HEK293 (cell line): ENCODE measurements at regions not wholly inside any gene's neighbourhood (a gene's known extent, or its start where the extent isn't known, plus 50 kb on each side); places are given as distances from the start of the nearest gene placed in this dataset.

Source experiments
- CTCF ChIA-PET: fragments of 350-600 bp; formaldehyde crosslinking; extraction: SDS; loops from one replicate; lab custom pipeline; 2021; ENCODE audit warnings: antibody characterized with exemption; lab: Yijun Ruan, JAX
- POLR2A ChIA-PET: fragments of 300-600 bp; formaldehyde crosslinking; extraction: SDS; loops from one replicate; lab custom pipeline; 2020; ENCODE audit warnings: antibody characterized with exemption, inconsistent platforms; lab: Yijun Ruan, JAX
- H3K27ac ChIP-seq: fragments of 200-500 bp; sonication (Bioruptor generic); 2 replicates; pipeline ENCODE4 v1.5.1; 2014; ENCODE audit warnings: low read depth, low read length, control low read depth, inconsistent platforms; ENCODE audit errors: extremely low read depth
- H3K36me3 ChIP-seq, 2 experiments: fragments of 200-500 bp in 1 of 2; sonication (Bioruptor generic) in 1 of 2; 1 replicate in 1 of 2; 2 replicates in 1 of 2; pipeline ENCODE4 v1.5.1; 2014 to 2017; ENCODE audit warnings: inconsistent platforms in 2 of 2, low read length in 2 of 2; ENCODE audit not compliant: control insufficient read depth in 2 of 2, insufficient read depth in 1 of 2
- H3K4me1 ChIP-seq: fragments of 200-500 bp; sonication (Bioruptor generic); 2 replicates; pipeline ENCODE4 v1.5.1; 2014; ENCODE audit warnings: mild to moderate bottlenecking, low read length, inconsistent platforms; ENCODE audit not compliant: control insufficient read depth, insufficient read depth
- H3K4me3 ChIP-seq: 2 replicates; pipeline ENCODE4 v1.5.1; 2011; ENCODE audit warnings: low read depth, mild to moderate bottlenecking, control low read depth, low read length, moderate library complexity
- H3K9me3 ChIP-seq: fragments of 200-500 bp; sonication (Bioruptor generic); 2 replicates; pipeline ENCODE4 v1.5.1; 2014; ENCODE audit warnings: low read depth, low read length, inconsistent platforms; ENCODE audit not compliant: control insufficient read depth, insufficient read depth
- FEZF1 ChIP-seq: fragments of 450-650 bp; formaldehyde crosslinking; IDR thresholded peaks from 2 replicates; pipeline ENCODE4 v1.5.1; 2016; ENCODE audit warnings: missing biosample characterization, missing genetic modification characterization
- GLIS2 ChIP-seq: fragments of 450-650 bp; formaldehyde crosslinking; IDR thresholded peaks from 2 replicates; pipeline ENCODE4 v1.5.1; 2016; ENCODE audit warnings: missing biosample characterization, missing genetic modification characterization
- HOXA7 ChIP-seq: sonication (generic); formaldehyde crosslinking; IDR thresholded peaks from 2 replicates; pipeline ENCODE4 v1.8.1; 2022; ENCODE audit warnings: missing genetic modification reagents, borderline replicate concordance
- PRDM1 ChIP-seq: fragments of 450-650 bp; formaldehyde crosslinking; IDR thresholded peaks from 2 replicates; pipeline ENCODE4; 2016; ENCODE audit warnings: missing biosample characterization, missing genetic modification characterization
- SCRT1 ChIP-seq: fragments of 450-650 bp; formaldehyde crosslinking; IDR thresholded peaks from 2 replicates; pipeline ENCODE4 v1.5.1; 2016; ENCODE audit warnings: missing biosample characterization, missing genetic modification characterization, borderline replicate concordance
- SETDB1 ChIP-seq: IDR thresholded peaks from one replicate; pipeline ENCODE4 v1.6.1; 2017; ENCODE audit warnings: mild to moderate bottlenecking, low read length, moderate library complexity, mixed read lengths; ENCODE audit not compliant: insufficient read length
- SP3 ChIP-seq: fragments of 450-650 bp; formaldehyde crosslinking; IDR thresholded peaks from 2 replicates; pipeline ENCODE4 v1.5.1; 2016; ENCODE audit warnings: missing biosample characterization, missing genetic modification characterization
- SP7 ChIP-seq: fragments of 450-650 bp; formaldehyde crosslinking; IDR thresholded peaks from 2 replicates; pipeline ENCODE4 v1.5.1; 2016; ENCODE audit warnings: missing biosample characterization, missing genetic modification characterization
- ZBTB7A ChIP-seq: fragments of 450-650 bp; formaldehyde crosslinking; IDR thresholded peaks from 2 replicates; pipeline ENCODE4 v1.5.1; 2016; ENCODE audit warnings: low read depth, missing biosample characterization, missing genetic modification characterization
- ZBTB8A ChIP-seq: fragments of 450-650 bp; formaldehyde crosslinking; IDR thresholded peaks from 2 replicates; pipeline ENCODE4 v1.5.1; 2016; ENCODE audit warnings: missing biosample characterization, missing genetic modification characterization
- ZIC2 ChIP-seq: fragments of 450-650 bp; formaldehyde crosslinking; IDR thresholded peaks from 2 replicates; pipeline ENCODE4 v1.5.1; 2016; ENCODE audit warnings: missing biosample characterization, missing genetic modification characterization
- ZNF155 ChIP-seq: fragments of 450-650 bp; formaldehyde crosslinking; IDR thresholded peaks from 2 replicates; pipeline ENCODE4 v1.5.1; 2016; ENCODE audit warnings: missing biosample characterization, missing genetic modification characterization
- ZNF174 ChIP-seq: fragments of 450-650 bp; formaldehyde crosslinking; IDR thresholded peaks from 2 replicates; pipeline ENCODE4 v1.5.0; 2017; ENCODE audit warnings: missing biosample characterization, mild to moderate bottlenecking, missing genetic modification characterization
- ZNF274 ChIP-seq, 2 experiments: fragments of 200-500 bp in 1 of 2; fragments of 450-650 bp in 1 of 2; sonication (Bioruptor generic) in 1 of 2; formaldehyde crosslinking in 1 of 2; IDR thresholded peaks; 2 replicates each; pipeline versions ENCODE4 v1.5.1 to v1.6.1; 2014 to 2016; ENCODE audit warnings: borderline replicate concordance in 1 of 2, inconsistent platforms in 1 of 2, low read length in 1 of 2, missing biosample characterization in 1 of 2, missing genetic modification characterization in 1 of 2
- ZNF324 ChIP-seq: fragments of 450-650 bp; formaldehyde crosslinking; IDR thresholded peaks from 2 replicates; pipeline ENCODE4 v1.5.1; 2016; ENCODE audit warnings: missing biosample characterization, missing genetic modification characterization
- ZNF394 ChIP-seq: fragments of 450-650 bp; formaldehyde crosslinking; IDR thresholded peaks from 2 replicates; pipeline ENCODE4 v1.5.1; 2016; ENCODE audit warnings: missing biosample characterization, missing genetic modification characterization, mild to moderate bottlenecking, moderate library complexity, borderline replicate concordance
- ZNF600 ChIP-seq: fragments of 450-650 bp; formaldehyde crosslinking; IDR thresholded peaks from 2 replicates; pipeline ENCODE4 v1.5.1; 2016; ENCODE audit warnings: missing biosample characterization, missing genetic modification characterization
- ZNF670 ChIP-seq: fragments of 450-650 bp; formaldehyde crosslinking; IDR thresholded peaks from 2 replicates; pipeline ENCODE4 v1.5.1; 2016; ENCODE audit warnings: missing biosample characterization, missing genetic modification characterization, low read depth
- ZNF704 ChIP-seq: fragments of 450-650 bp; formaldehyde crosslinking; IDR thresholded peaks from 2 replicates; pipeline ENCODE4 v1.5.1; 2016; ENCODE audit warnings: missing biosample characterization, missing genetic modification characterization
- ZNF707 ChIP-seq: fragments of 450-650 bp; formaldehyde crosslinking; IDR thresholded peaks from 2 replicates; pipeline ENCODE4 v1.5.1; 2016; ENCODE audit warnings: missing biosample characterization, missing genetic modification characterization
- ZNF785 ChIP-seq: fragments of 450-650 bp; formaldehyde crosslinking; IDR thresholded peaks from 2 replicates; pipeline ENCODE4 v1.5.1; 2016; ENCODE audit warnings: missing biosample characterization, missing genetic modification characterization
- ZSCAN30 ChIP-seq: fragments of 450-650 bp; IDR thresholded peaks from 2 replicates; pipeline ENCODE4 v1.5.1; 2018; ENCODE audit warnings: missing biosample characterization, mild to moderate bottlenecking, missing genetic modification characterization, moderate library complexity
- ZXDB ChIP-seq: fragments of 450-650 bp; formaldehyde crosslinking; IDR thresholded peaks from 2 replicates; pipeline ENCODE4 v1.5.1; 2016; ENCODE audit warnings: missing biosample characterization, missing genetic modification characterization
- TF ChIP-seq, protein P1 (sequence below): fragments of 450-650 bp; formaldehyde crosslinking; IDR thresholded peaks from 2 replicates; pipeline ENCODE4 v1.5.1; 2017; ENCODE audit warnings: missing biosample characterization, missing genetic modification characterization
- TF ChIP-seq, protein P2 (sequence below): fragments of 450-650 bp; formaldehyde crosslinking; IDR thresholded peaks from 2 replicates; pipeline ENCODE4 v1.5.1; 2016; ENCODE audit warnings: missing biosample characterization, missing genetic modification characterization
- TF ChIP-seq, protein P3 (sequence below): fragments of 450-650 bp; formaldehyde crosslinking; IDR thresholded peaks from 2 replicates; pipeline ENCODE4 v1.5.1; 2016; ENCODE audit warnings: missing biosample characterization, missing genetic modification characterization

DNA sequence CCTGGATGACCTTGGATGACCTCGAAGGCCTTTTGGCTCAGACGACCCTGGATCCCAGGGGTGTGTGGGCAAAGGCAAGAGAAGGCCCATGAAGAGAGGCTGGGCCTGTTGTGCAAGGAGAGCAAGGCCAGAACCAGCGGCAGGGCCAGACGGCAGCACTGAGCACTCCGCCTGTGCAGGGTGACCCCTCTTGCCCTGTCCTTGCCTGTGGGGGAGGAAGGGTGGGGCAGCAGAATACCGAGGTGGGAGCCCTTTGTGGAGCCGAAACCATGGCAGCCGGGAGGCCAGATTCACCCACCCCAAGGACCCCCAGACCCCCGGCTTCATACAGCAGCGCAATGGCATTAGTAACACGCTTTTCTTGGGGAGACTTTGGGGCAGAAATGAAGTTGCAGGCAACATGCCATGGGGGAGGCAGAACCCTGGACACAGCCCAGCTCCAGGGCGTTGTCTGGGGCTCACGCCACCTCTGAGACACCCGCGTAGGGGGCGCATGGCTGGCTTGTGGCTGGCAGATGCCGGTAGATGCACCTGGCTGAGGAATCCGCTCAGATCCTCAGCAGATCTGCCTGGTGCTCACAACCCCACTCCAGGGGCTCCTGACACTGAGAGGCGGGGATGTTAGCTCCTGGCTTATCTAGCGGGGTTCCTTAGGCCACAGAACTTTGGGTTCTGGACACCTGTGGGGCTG lies 114.5 kb downstream of the FAM53A start:
- ChIA-PET CTCF (no interaction called here), POLR2A (no interaction called here)

DNA sequence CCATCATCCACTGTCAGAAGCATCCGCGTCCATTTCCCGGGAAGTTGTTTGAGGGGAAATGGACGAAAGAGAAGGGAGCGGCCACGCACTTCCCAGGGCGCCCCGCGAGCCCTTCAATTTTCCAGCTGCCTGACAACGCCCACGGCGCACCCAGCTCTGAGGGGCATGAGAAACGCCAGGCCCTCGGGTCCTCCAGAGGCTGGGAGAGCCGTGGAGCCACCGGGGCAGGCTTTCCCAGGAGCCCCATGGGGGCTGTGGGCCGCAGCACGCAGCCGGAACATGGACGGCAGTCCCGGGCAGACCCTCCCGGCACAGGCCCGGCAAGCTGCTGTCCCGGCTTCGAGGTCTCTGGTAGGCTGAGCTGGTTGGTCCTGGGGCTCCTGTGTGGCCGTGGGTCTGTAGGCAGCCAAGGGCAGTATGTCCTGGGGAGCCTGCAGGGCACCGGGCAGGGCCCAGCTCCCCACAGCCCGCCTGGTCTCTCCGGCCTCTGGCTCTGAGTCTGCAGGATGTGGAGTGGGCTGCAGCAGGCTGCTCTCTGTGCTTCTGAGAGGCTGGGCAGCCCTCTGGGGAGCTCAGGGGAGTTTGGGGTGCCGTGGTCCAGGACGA lies 115.2 kb downstream of the FAM53A start:
- CTCF ChIA-PET: no interaction called here
- H3K9me3 ChIP-seq: no peaks in the 10 kb centered on the region
- H3K27ac ChIP-seq: no peak overlapping the region
- H3K4me1 ChIP-seq: 0 out of 2 replicates have a peak, but pooled peaks cover 2% of the 10 kb centered on the region
- TF ChIP-seq ZXDB (tag by site-specific recombination) (no peak), ZNF600 (peak; percentile 69; the same call in 1 of the 2 replicates)
- no peak overlapping the region for H3K4me3 ChIP-seq
- POLR2A ChIA-PET: no interaction called here
- H3K36me3 ChIP-seq: no peaks in the 10 kb centered on the region

More for the DNA sequence above, 114.5 kb downstream of the FAM53A start:
- H3K4me3 ChIP-seq: no peak overlapping the region
- H3K9me3 ChIP-seq: no peaks in the 10 kb centered on the region
- H3K27ac ChIP-seq: no peak overlapping the region
- H3K36me3 ChIP-seq: no peaks in the 10 kb centered on the region
- TF ChIP-seq ZNF155 (tag by site-specific recombination) (no peak), GLIS2 (tag by site-specific recombination) (no peak), ZBTB7A (no peak), ZNF785 (tag by site-specific recombination) (no peak), ZNF174 (tag by site-specific recombination) (no peak), ZNF707 (no peak), ZNF394 (tag by site-specific recombination) (no peak), ZNF274 (IDR thresholded peaks at IDR 0.05; ENCODE audit: low read length) (no peak), ZNF274 (tag by site-specific recombination; IDR thresholded peaks at IDR 0.05; ENCODE audit: borderline replicate concordance) (no peak), FEZF1 (tag by site-specific recombination) (no peak), ZNF704 (tag by site-specific recombination) (no peak), SETDB1 (no peak), SCRT1 (tag by site-specific recombination) (no peak), PRDM1 (tag by site-specific recombination) (no peak), SP3 (tag by site-specific recombination) (no peak)
- TF ChIP-seq, protein P1, sequence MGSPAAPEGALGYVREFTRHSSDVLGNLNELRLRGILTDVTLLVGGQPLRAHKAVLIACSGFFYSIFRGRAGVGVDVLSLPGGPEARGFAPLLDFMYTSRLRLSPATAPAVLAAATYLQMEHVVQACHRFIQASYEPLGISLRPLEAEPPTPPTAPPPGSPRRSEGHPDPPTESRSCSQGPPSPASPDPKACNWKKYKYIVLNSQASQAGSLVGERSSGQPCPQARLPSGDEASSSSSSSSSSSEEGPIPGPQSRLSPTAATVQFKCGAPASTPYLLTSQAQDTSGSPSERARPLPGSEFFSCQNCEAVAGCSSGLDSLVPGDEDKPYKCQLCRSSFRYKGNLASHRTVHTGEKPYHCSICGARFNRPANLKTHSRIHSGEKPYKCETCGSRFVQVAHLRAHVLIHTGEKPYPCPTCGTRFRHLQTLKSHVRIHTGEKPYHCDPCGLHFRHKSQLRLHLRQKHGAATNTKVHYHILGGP (tag by site-specific recombination): no peak
- 0 out of 2 replicates have a peak, but pooled peaks cover 2% of the 10 kb centered on the region for H3K4me1 ChIP-seq

GRCh38 chr4:1567808-1568581 lies 116.1 kb downstream of the FAM53A start:
- Histone ChIP-seq H3K4me1 (0 out of 2 replicates have a peak, but pooled peaks cover 2% of the 10 kb centered on the region), H3K9me3 (no peaks in the 10 kb centered on the region), H3K4me3 (no peak overlapping the region), H3K27ac (no peak overlapping the region), H3K36me3 (no peaks in the 10 kb centered on the region)
- ChIA-PET POLR2A (no interaction called here), CTCF (no interaction called here)
- TF ChIP-seq ZSCAN30 (tag by site-specific recombination): no peak
- TF ChIP-seq ZBTB8A (tag by site-specific recombination): no peak
- no peak for TF ChIP-seq HOXA7 (CRISPR knock-in tag)
- no peak for TF ChIP-seq ZNF324 (tag by site-specific recombination)
- TF ChIP-seq, protein P2, sequence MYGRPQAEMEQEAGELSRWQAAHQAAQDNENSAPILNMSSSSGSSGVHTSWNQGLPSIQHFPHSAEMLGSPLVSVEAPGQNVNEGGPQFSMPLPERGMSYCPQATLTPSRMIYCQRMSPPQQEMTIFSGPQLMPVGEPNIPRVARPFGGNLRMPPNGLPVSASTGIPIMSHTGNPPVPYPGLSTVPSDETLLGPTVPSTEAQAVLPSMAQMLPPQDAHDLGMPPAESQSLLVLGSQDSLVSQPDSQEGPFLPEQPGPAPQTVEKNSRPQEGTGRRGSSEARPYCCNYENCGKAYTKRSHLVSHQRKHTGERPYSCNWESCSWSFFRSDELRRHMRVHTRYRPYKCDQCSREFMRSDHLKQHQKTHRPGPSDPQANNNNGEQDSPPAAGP: peak; percentile 66
- TF ChIP-seq SP7: no peak
- TF ChIP-seq, protein P3, sequence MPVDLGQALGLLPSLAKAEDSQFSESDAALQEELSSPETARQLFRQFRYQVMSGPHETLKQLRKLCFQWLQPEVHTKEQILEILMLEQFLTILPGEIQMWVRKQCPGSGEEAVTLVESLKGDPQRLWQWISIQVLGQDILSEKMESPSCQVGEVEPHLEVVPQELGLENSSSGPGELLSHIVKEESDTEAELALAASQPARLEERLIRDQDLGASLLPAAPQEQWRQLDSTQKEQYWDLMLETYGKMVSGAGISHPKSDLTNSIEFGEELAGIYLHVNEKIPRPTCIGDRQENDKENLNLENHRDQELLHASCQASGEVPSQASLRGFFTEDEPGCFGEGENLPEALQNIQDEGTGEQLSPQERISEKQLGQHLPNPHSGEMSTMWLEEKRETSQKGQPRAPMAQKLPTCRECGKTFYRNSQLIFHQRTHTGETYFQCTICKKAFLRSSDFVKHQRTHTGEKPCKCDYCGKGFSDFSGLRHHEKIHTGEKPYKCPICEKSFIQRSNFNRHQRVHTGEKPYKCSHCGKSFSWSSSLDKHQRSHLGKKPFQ (tag by site-specific recombination): no peak
- TF ChIP-seq ZNF670: no peak
- peak; percentile 33; the same call in 1 of the 2 replicates for TF ChIP-seq ZIC2 (tag by site-specific recombination)
